ENCODE measurements at regions not wholly inside any gene's neighbourhood (a gene's known extent, or its start where the extent isn't known, plus 50 kb on each side); places are given as distances from the start of the nearest gene placed in this dataset.
"Not testable (repeated sequence)": the region's sequence is repeated elsewhere in the genome, so short reads cannot be mapped to it uniquely, and the experiment has no call there.

DNA sequence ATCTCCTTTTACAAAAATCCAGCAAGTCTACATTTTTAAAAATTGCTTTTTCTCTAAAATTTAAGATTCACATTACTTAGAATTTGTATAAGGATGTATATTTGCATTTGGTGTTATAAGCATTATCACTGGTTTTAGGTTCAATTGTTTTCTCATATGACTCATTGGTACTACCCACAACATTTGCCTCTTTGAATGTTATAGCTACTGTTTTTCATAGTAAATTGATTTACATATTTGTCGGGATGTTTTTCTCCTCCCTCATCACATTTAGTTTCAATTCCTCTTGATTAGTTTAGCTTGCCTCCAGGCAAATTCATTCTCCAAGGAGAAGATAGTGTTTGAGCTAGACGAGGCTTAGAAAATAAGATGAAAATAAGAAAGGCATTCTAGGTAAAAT lies 450.4 kb downstream of the NAV3 start:
- H3K4me1 ChIP-seq (ENCODE audit: control insufficient read depth in 1 of 2, insufficient read depth in 2 of 2, low read depth in 1 of 2, low read length in 1 of 2); H3K27ac ChIP-seq (ENCODE audit: low read depth in 2 of 2, low read length in 1 of 2); H3F3A ChIP-seq (replicated peaks; ENCODE audit: insufficient read depth); CTCF ChIA-PET; H3K9me3 ChIP-seq; H3K9me2 ChIP-seq; H3K4me3 ChIP-seq (ENCODE audit: low read depth in 2 of 2, low read length in 1 of 2); H3K4me2 ChIP-seq; H3K79me2 ChIP-seq (ENCODE audit: insufficient read depth); H3K36me3 ChIP-seq (replicated peaks in 1 of 2; ENCODE audit: control insufficient read depth in 1 of 2, insufficient read depth in 2 of 2, low read length in 1 of 2); H3K9ac ChIP-seq; POLR2A ChIA-PET; H2AFZ ChIP-seq (ENCODE audit: low read depth); DNase-seq; H3K27me3 ChIP-seq (ENCODE audit: insufficient read depth); H4K20me1 ChIP-seq (ENCODE audit: insufficient read depth): not testable (repeated sequence)
- WGBS (ENCODE audit: low lambda C conversion rate), result 56% methylated on average over 2 of the region's 2 CpGs

DNA sequence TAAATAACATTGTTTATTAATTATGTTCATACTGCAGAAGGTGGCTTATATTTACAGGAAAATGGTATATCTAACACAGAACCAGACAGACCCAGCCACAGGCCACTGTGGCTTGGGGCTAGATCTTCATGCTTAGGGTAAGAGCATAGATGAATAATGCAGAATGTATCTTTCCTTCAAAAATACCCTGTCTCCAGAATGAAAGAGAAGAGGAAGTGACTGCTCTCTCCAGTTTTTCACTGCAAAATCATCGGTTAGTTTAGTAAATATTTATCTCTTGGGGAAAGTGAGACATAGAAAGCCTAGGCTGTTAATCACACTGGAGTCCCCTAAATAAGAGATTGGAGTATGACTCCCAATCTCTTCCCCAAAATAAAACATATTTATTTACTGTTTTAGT lies 453.7 kb downstream of the NAV3 start:
- H3K9me3 ChIP-seq, result no peaks in the 10 kb centered on the region
- no peak overlapping the region for H3K9ac ChIP-seq
- no peak overlapping the region for H3K27ac ChIP-seq (ENCODE audit: low read depth in 2 of 2, low read length in 1 of 2)
- TF ChIP-seq IRF3 (IDR thresholded peaks at IDR 0.05; ENCODE audit: low read depth, low read length) (no peak), RCOR1 (IDR thresholded peaks at IDR 0.05; ENCODE audit: low read length) (no peak), REST (IDR thresholded peaks at IDR 0.05; ENCODE audit: low read depth, low read length) (no peak), SIN3A (IDR thresholded peaks at IDR 0.05; ENCODE audit: borderline replicate concordance, low read depth, low read length) (no peak)
- TF ChIP-seq, protein P1, sequence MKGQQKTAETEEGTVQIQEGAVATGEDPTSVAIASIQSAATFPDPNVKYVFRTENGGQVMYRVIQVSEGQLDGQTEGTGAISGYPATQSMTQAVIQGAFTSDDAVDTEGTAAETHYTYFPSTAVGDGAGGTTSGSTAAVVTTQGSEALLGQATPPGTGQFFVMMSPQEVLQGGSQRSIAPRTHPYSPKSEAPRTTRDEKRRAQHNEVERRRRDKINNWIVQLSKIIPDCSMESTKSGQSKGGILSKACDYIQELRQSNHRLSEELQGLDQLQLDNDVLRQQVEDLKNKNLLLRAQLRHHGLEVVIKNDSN (IDR thresholded peaks at IDR 0.05; ENCODE audit: borderline replicate concordance, low read depth), result no peak
- 0 out of 2 replicates have a peak, but pooled peaks cover 2% of the 10 kb centered on the region for H3K9me2 ChIP-seq
- 75% methylated on average over 1 of the region's 1 CpG for WGBS (ENCODE audit: low lambda C conversion rate)
- H2AFZ ChIP-seq (ENCODE audit: low read depth), result no peak overlapping the region
- H3K36me3 ChIP-seq (replicated peaks in 1 of 2; ENCODE audit: control insufficient read depth in 1 of 2, insufficient read depth in 2 of 2, low read length in 1 of 2), result no peaks in the 10 kb centered on the region
- H3K4me1 ChIP-seq (ENCODE audit: control insufficient read depth in 1 of 2, insufficient read depth in 2 of 2, low read depth in 1 of 2, low read length in 1 of 2), result peaks cover 0 to under 1% of the 10 kb centered on the region in 2 experiments; a peak in 1 of 4 replicates
- no peak for DNase-seq
- CTCF ChIA-PET, result interaction anchor here (1.4 kb wide), 1 partner anchor 9 kb away, joined by 3 read pairs; no protein-coding TSS in a partner anchor
- H3K4me2 ChIP-seq, result no peak overlapping the region
- H3K79me2 ChIP-seq (ENCODE audit: insufficient read depth), result no peaks in the 10 kb centered on the region
- POLR2A ChIA-PET, result no interaction called here
- peaks cover 2% of the 10 kb centered on the region for H3F3A ChIP-seq (replicated peaks; ENCODE audit: insufficient read depth)
- H4K20me1 ChIP-seq (ENCODE audit: insufficient read depth), result no peaks in the 10 kb centered on the region
- H3K27me3 ChIP-seq (ENCODE audit: insufficient read depth), result no peaks in the 10 kb centered on the region
- H3K4me3 ChIP-seq (ENCODE audit: low read depth in 2 of 2, low read length in 1 of 2), result no peak overlapping the region
